GM18870 (cell line): ENCODE measurements at regions not wholly inside any gene's neighbourhood (a gene's known extent, or its start where the extent isn't known, plus 50 kb on each side); places are given as distances from the start of the nearest gene placed in this dataset.

Experiments used
- ATAC-seq: cut with Tn5 transposase; IDR thresholded peaks from one replicate; pipeline ENCODE4 v1.9.1; 2021; ENCODE audit warnings: moderate library complexity; ENCODE audit not compliant: unreplicated experiment

DNA sequence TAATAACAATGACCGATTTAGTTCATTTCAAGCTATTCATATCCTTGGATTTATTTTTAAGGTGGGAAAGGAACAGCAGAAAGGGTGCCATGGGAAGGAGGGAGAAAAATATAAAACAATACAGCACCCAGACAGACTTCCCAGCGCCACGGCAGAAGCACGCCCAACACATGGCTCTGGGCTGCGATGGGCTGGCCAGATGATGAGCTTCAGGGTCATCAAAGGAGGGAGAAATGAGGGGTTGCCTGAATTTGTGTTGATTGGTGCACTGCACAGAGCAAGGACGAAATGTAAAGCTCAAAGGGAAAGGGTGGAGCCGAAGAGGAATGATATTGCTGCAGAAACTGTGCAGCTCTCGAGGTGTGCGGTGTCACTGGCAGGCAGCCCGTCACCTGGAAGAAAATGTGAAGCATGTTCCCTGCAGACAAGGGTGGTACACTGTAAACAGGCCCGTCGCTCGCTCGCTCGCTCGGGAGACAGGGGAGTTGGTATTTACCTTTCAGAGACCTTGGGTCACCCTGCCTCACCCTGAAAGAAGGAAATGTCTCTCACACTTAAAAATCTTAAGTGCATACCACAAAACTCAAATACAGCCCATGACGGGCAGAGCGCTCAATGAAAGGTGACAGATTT, 195.5 kb upstream of the CTAGE1 start:
- no peak for ATAC-seq

- no peak for ATAC-seq
Measured at GRCh38 chr18:22613788-22614187, 196.1 kb upstream of the CTAGE1 start.

GRCh38 chr18:22623513-22623912, 205.8 kb upstream of the CTAGE1 start:
- ATAC-seq: no peak

GRCh38 chr18:22624176-22624575, 206.5 kb upstream of the CTAGE1 start:
- no peak for ATAC-seq

DNA sequence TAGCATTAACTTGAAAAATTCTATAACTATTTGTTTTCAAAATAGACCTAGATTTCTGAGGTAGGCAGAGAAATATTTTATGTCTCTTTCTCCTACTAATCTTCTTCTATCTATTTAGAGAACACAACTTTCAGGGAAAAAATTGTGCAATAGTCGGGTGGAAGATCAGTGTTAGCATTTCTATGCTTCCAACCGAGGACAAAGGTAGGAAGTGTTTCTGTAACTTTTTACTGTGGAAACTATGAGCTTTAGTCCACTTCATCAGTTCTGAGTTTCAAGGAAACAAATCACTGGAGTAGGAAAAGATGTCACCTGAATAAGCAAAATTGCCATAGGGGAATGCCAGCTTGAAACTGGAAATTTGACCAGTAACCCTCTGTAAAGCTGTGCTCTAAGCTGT, 207.7 kb upstream of the CTAGE1 start:
- no peak for ATAC-seq

GRCh38 chr18:22626771-22627170, 209.1 kb upstream of the CTAGE1 start:
- no peak for ATAC-seq

- no peak for ATAC-seq
Measured at GRCh38 chr18:22627506-22627905, 209.8 kb upstream of the CTAGE1 start.

DNA sequence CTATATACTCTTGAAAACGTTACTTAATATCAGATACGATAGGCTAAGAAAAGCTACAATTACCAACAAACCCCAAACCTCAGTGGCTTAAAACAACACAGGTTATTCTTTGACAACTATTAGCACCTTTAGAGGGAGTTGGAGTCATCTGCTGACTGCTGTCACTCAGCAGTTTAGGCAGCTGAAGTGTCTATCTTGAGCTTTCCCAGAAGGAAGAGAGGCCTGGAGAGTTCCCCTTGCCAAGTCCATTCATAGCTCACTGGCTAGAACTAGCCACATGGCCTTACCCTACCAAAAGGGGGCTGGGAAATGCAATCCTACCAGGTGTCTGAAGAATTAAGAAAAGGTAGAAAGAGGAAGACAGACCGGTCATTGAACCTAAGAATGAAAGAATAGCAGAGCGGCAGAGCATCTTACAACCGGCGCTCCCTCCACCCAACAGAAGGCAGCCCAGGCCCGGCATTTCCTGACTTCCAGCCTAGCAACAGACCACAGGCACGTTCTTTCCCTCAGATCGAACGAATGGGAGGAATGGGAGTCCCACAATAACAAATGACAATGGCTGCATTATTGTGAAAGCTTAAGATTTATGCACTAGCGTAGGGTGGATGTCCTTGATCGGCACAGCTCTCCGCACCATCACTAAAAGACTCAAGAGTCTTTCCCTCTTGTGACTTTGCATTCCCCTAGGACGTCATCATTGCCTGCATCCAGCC, 211.2 kb upstream of the CTAGE1 start:
- no peak for ATAC-seq

DNA sequence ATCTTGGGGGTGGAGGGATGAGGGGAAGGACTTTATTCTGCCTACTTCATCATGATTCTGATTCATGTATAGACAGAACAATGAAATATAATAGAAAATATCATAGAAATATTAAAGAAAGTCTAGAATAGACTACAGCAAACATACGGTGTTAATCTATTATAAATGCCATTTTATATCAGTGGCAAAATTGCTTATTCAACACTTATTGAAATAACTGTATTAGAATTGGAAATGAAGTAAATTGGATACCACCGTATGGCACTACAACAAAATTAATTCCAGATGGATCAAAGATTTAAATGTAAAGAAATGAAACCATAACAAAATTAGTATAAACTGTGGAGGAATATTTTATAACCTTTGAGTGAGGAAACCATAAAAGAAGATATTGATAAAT, 213.3 kb upstream of the CTAGE1 start:
- ATAC-seq: no peak

DNA sequence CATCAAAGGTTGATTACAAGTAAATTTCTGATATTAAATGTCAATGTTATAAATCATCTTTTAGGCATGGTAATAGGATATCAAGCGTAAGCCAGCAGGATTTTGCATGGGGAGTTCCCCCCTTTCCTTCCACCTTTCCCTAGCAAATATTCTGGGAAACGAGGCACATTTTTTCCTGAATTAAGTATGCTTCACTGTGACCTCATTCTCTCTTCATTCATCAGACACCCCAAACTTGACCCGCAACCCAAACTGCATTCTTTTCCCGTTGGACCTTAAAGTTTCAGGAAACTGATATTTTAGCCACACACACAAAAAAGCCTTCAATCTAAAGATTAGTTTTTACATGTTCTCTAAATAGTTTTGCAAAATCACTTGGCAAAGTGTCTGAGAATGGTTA, 214.5 kb upstream of the CTAGE1 start:
- no peak for ATAC-seq

DNA sequence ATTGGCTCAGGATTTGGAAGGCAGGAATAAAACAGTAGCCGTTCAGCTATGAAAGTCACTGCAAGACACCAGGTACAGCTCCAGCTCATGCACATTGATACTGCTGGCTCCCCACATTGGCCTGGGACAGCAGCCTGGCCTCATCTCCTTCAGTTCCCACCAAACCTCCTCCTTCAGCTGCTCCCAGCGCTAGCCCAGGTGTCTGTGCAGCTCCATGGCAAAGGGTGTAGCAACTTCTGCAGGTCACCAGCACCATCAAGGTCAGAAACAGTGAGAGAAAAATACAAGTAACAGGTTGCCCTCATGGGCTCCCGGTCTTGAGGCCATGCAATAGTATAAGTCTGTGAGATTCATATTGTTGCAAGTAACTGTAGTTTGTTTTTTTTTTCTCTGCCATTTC, 216.7 kb upstream of the CTAGE1 start:
- ATAC-seq: no peak

GRCh38 chr18:22637787-22638186, 220.1 kb upstream of the CTAGE1 start:
- no peak for ATAC-seq

- no peak for ATAC-seq
Measured at GRCh38 chr18:22639026-22639463, 221.3 kb upstream of the CTAGE1 start.

DNA sequence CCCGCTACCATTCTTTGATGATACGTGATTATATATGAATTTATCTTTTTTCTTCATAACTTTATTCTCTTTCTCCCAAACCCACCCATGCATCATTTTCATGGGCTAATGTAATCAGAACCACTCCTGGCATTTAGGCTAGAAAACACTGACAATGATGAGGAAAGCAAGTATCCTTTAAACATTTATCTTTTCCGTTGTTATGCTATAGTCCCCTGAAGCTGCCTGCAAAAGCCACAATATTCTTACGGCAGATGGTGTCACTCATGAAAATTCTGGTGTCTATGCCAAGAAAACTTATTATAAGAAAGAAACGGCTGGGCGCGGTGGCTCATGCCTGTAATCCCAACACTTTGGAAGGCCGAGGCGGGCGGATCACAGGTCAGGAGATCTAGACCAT, 221.8 kb upstream of the CTAGE1 start:
- no peak for ATAC-seq

DNA sequence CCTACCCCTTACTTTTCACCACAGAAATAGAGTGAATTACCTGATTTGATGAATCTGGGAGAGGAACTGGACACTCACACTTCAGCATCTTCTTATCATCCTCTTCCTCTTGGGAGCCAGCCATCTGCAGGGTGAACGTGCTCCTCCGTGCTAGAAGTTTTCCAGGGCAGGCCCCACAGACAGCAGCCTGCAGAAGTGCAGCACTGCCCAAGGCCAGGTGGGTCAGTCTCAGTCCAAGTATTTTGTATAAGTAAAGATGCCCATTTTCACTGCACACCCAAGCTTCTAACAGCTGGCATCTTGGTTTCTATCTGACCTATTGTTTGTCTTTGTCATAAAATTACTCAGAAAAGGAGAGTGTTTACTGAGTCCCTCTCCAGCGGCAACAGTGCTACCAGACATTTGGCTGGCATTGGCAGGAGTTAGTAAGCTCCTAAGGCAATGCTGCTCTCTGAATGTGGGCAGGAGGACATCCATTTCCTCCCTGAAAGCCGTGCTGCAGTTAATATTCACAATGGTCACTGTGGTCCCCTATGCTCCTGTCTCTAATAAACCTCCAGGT, 222.6 kb upstream of the CTAGE1 start:
- no peak for ATAC-seq

- ATAC-seq: no peak
Measured at GRCh38 chr18:22641958-22642357, 224.2 kb upstream of the CTAGE1 start.

GRCh38 chr18:22643731-22644130, 226.0 kb upstream of the CTAGE1 start:
- ATAC-seq: no peak

- no peak for ATAC-seq
Measured at GRCh38 chr18:22650247-22650646, 232.5 kb upstream of the CTAGE1 start.

- no peak for ATAC-seq
Measured at GRCh38 chr18:22657619-22658018, 239.9 kb upstream of the CTAGE1 start.

DNA sequence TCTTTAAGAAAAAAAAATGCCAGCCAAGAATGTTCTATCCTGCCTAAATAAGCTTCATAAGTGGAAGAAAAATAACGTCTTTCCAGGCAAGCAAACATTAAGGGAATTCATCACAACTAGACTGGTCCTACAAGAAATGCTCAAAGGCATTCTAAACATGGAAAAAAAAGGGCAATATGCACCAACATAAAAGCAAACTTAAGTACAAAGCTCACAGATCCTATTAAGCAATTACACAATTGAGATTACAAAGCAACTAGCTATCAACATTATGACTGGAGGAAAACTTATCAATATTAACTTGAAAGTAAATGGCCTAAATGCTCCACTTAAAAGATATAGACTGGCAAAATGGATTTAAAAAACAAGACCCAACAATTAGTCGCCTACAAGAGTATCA, 240.6 kb upstream of the CTAGE1 start:
- no peak for ATAC-seq

GRCh38 chr18:22663378-22663777, 245.7 kb upstream of the CTAGE1 start:
- no peak for ATAC-seq

DNA sequence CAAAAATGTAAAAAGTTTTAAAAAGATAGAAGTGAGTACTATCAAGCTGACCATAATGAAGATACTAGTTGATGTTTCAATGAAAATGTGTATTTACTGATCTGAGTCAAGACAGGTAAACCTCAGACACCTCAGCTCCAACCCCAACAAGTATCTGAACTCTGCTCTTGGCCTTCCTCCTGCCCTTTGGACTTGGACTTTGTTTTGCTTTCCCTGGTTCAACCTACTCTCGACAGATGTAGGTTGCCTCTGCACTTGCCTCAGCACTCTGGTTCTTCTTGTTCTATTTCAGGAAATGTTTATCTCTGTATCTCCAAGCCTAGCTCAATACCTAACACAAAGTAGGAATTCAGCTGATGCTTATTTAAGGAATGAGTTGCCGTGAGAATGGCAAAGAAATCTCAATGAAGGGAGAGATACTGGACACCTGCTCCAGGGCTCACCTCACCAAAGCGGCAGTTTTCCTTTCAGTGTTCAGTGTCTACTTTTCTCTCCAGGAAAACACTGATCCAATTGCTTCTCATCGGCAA, 248.8 kb upstream of the CTAGE1 start:
- no peak for ATAC-seq
